ENCODE measurements at regions not wholly inside any gene's neighbourhood (a gene's known extent, or its start where the extent isn't known, plus 50 kb on each side); places are given as distances from the start of the nearest gene placed in this dataset.
"Not testable (repeated sequence)": the region's sequence is repeated elsewhere in the genome, so short reads cannot be mapped to it uniquely, and the experiment has no call there.

DNA sequence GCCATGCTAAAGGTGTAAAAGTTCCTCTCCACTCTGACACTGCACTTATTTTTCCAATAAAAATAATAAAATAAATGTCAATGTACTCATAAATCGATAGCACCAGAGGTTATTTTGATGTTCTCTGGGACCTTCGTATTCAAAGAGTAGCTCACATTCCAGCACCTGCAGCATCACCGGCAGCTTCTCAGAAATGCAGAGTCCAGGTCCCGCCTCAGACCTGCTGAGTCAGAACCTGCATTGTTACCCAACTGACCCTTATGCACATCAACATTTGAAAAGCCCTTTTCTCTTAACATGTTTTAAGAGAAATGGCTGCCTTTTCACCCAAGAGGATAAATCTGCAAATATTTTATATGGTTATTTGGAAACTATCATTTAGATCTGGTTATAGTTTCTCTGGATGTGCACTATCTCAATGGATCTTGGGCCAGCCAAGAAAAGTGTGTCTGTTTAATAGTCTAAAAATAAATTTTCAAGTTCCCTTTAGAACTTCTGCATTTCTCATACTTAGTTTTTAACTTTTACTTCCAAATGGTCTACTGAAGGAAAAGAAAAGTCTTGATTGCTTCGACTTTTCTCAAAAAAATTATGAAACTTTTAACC is 216.2 kb upstream of the PRDM1 start:
- no peak for DNase-seq (ENCODE audit: low spot score)
- intact Hi-C loops (cut with DNase I), result loop anchor here (5.0 kb wide), 1 partner anchor 997 kb away; no protein-coding TSS in a partner anchor
- no peak for ATAC-seq

- no peak for DNase-seq (ENCODE audit: low spot score)
- intact Hi-C loops (cut with DNase I), result no loop called here
- no peak for ATAC-seq
Observed at GRCh38 chr6:105868823-105869460, 217.2 kb upstream of the PRDM1 start.

DNA sequence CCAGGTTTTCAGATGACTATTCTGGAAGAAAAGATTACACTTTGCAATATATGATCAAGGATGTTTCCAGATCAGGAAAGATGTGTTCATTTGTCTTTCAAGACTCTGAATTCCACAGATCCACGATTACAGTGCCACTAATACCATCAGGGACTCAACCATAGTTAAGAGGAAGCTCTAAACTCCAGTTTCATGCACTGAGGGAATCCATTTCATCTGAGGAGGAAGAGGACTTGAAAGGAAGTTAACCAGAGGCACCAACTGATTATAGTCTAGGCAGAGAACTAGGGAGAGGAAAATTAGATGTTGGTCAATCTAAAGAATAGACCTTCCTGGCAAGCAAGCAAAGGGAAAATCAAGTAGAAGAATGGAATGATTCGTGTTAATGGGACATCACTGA is 218.3 kb upstream of the PRDM1 start:
- intact Hi-C loops (cut with DNase I), result no loop called here
- no peak for ATAC-seq

DNA sequence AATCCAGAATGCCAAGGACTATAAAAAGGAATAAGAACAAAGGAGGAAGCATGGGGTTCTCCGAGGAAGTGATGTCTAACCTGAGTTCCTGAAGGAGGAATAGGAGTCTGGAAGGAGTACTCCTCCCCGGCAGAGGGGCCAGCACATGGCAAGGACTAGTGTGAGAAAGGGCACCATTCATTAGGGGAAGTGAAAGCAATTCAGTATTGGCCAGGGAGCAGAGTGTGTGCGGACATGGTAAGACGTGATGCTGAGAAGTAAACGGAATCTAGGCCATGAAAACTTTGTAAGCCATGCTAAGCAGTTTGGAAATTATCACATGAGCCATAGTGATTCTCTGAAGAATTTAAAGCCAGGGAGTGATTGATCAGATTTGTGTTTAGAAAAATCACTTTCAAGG is 218.9 kb upstream of the PRDM1 start:
- DNase-seq (ENCODE audit: low spot score) (no peak), ATAC-seq (peak; percentile 67)
- intact Hi-C loops (cut with DNase I), result no loop called here

More for the DNA sequence above, 218.3 kb upstream of the PRDM1 start:
- DNase-seq (ENCODE audit: low spot score), result no peak

DNA sequence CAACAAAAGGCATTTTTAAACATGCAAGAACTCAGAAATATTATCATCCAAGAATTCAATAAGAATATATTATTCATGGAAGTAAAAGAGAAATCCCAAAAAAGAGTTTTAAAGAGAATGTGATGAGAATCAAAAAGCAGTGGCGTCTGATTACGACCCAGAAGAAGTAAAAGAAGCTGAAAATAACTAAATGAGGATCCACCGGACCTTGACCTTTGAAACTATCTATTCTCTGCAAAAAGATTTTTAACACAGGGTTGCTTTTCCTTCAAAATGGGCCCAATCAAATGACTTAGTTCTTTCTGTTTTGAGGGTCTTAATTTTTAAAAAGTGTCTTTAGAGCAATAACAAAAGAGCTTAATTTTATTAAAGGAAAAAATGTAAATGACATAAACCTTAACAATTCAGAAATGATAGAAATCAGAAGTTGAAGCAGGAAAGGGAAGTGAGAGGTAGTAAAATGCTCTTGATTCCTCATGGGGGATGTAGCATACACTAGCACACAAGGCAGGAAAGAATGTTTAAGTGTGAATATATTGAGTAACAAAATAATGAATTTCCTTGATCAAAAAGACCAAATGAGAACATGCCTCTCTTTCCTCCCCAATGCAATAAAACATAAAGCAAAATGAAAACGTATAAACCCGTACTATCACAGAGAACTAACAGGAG is 223.1 kb upstream of the PRDM1 start:
- ATAC-seq (no peak), DNase-seq (ENCODE audit: low spot score) (no peak)
- intact Hi-C loops (cut with DNase I), result no loop called here

GRCh38 chr6:105860927-105861326 is 225.2 kb upstream of the PRDM1 start:
- DNase-seq (ENCODE audit: low spot score); ATAC-seq; intact Hi-C loops (cut with DNase I): not testable (repeated sequence)

DNA sequence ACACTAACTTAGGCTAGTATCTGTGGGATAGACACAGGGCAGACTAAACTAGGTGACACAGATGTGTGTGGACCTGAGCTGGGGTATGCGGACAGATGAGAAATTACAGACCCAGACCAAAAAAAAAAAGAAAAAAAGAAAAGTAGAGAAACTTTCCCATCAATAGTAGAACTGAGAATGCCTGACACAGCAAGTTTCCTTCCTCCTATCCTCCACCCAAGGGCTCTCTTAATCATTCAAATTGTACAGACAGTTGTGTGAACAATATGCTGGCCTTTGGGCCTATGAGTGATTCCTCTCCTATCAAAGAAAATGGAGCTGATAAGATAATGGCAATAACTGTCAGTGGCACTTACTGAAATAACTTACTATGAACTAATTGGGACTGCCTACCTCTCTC is 226.7 kb upstream of the PRDM1 start:
- DNase-seq (ENCODE audit: low spot score), result no peak
- intact Hi-C loops (cut with DNase I), result loop anchor here (10.0 kb wide), 1 partner anchor 745 kb away; no protein-coding TSS in a partner anchor
- no peak for ATAC-seq

GRCh38 chr6:105858639-105859038 is 227.5 kb upstream of the PRDM1 start:
- not testable (repeated sequence) for ATAC-seq; DNase-seq (ENCODE audit: low spot score)
- intact Hi-C loops (cut with DNase I), result loop anchor here (10.0 kb wide), 1 partner anchor 744 kb away; no protein-coding TSS in a partner anchor

DNA sequence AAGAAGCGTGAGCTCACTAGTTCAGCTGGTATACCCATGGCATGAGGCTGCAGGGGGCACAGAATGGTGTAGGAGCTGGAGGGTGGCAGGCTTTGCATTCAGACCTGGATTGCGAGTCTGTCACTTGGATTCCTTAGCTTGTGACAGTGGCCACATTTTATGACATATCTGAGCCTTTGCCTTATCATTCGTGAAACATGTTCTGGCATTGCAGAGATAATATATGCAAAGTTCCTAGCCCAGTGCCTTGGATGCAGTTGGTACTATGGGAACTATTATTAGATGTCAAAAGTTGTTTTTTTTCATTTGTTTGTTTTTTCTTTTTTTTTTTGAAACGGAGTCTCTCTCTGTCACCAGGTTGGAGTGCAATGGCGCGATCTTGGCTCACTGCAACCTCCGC is 230.7 kb upstream of the PRDM1 start:
- DNase-seq (ENCODE audit: low spot score), result no peak
- no peak for ATAC-seq
- intact Hi-C loops (cut with DNase I), result loop anchor here (10.0 kb wide), 1 partner anchor 741 kb away; no protein-coding TSS in a partner anchor

GRCh38 chr6:105853979-105854378 is 232.2 kb upstream of the PRDM1 start:
- not testable (repeated sequence) for ATAC-seq; DNase-seq (ENCODE audit: low spot score)
- intact Hi-C loops (cut with DNase I), result loop anchor here (10.0 kb wide), 1 partner anchor 739 kb away; no protein-coding TSS in a partner anchor

DNA sequence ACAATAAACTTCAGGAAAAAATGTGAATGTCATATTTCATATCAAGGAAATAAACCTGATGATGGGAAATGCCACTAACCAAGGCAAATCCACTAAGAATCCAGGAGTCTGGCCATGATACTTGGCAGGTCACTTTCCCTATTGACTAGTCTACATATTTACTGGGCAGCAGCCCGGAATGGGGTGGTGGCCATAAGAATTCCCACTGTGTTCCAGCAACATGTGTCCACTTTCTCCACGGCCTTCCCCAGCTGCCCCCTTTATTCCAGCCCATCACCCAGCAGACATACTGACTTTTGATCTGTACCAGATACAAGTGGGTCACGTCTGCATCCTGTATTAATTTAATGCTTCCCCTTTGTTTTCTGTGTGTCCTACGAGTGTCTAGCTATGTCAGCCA is 234.5 kb upstream of the PRDM1 start:
- DNase-seq (ENCODE audit: low spot score) (no peak), ATAC-seq (no peak)
- intact Hi-C loops (cut with DNase I), result loop anchor here (10.0 kb wide), 1 partner anchor 737 kb away; no protein-coding TSS in a partner anchor

GRCh38 chr6:105851113-105851580 is 235.0 kb upstream of the PRDM1 start:
- peak; percentile 92 for ATAC-seq
- intact Hi-C loops (cut with DNase I), result loop anchor here (10.0 kb wide), 1 partner anchor 736 kb away; no protein-coding TSS in a partner anchor
- DNase-seq (ENCODE audit: low spot score), result no peak

DNA sequence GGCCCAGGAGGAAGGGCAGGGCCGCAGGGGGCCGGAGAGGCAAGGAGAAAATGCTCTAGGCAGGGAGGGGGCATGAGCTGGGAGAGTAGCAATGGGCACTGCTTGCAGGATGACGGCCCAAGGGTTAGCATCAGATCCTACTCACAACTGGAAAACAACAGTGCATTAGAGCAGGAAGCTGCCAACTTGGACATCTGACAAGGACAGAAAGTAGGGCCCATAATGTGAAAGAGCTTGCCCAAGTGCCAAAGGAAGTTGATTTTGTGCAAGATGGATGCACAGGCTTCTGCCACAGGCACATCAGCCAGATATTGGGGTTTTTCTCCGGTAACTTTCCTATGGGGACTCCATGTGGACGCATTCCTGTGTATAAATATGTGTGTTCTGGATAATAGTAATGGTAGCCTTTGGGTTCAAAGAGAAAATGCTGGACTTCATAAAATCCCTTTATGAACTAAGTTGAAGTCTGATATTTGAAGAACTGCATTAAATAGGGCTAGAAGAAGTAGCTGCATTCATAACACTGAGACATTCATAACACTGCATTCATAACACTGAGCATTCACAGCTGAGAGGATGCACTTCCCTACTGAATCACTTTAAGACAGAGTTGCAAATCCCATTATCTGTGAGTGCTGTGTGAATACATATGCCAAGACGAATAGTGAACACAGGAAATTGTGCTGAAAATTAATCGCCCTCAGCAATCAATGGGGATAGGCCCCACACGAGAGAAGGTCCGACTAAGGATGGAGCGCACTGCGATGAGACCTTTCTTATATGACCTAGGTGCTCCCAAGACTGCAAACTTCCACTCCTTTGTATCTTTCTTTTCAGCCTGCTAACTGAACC is 235.6 kb upstream of the PRDM1 start:
- peak; percentile 68 for ATAC-seq
- DNase-seq (ENCODE audit: low spot score), result no peak
- intact Hi-C loops (cut with DNase I), result loop anchor here (10.0 kb wide), 1 partner anchor 736 kb away; no protein-coding TSS in a partner anchor

GRCh38 chr6:105849746-105850145 is 236.4 kb upstream of the PRDM1 start:
- intact Hi-C loops (cut with DNase I), result loop anchor here (10.0 kb wide), 1 partner anchor 735 kb away; no protein-coding TSS in a partner anchor
- ATAC-seq (no peak), DNase-seq (ENCODE audit: low spot score) (no peak)

DNA sequence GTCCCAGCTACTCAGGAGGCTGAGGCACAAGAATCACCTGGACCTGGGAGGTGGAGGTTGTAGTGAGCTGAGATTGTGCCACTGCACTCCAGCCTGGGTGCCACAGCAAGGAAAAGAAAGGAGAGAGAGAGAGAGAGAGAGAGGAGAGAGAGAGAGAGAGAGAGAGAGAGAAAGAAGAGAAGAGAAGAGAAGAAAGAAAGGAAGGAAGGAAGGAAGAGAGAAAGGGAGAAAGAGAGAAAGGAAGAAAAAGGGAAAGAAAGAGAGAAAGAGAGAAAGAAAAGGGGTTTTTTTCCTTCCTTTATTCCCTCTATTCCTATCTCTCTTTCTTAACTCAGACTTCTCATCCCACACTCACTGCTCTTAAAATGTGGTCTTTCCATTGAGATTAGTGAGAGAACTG is 238.7 kb upstream of the PRDM1 start:
- ATAC-seq (no peak), DNase-seq (ENCODE audit: low spot score) (no peak)
- intact Hi-C loops (cut with DNase I), result no loop called here

GRCh38 chr6:105844275-105844883 is 241.8 kb upstream of the PRDM1 start:
- ATAC-seq (peak; percentile 45), DNase-seq (ENCODE audit: low spot score) (no peak)
- intact Hi-C loops (cut with DNase I), result no loop called here

- no peak for ATAC-seq
- intact Hi-C loops (cut with DNase I), result no loop called here
- DNase-seq (ENCODE audit: low spot score), result no peak
Observed at GRCh38 chr6:105839266-105839665, 246.9 kb upstream of the PRDM1 start.

- no peak for DNase-seq (ENCODE audit: low spot score)
Observed at GRCh38 chr6:105838171-105838570, 248.0 kb upstream of the PRDM1 start.

More at GRCh38 chr6:105838171-105838570, 248.0 kb upstream of the PRDM1 start:
- ATAC-seq, result no peak
- intact Hi-C loops (cut with DNase I), result no loop called here
